Omental fat pad (tissue), 3 donors: ENCODE measurements at regions not wholly inside any gene's neighbourhood (a gene's known extent, or its start where the extent isn't known, plus 50 kb on each side); places are given as distances from the start of the nearest gene placed in this dataset.
A peak's percentile ranks its signal among the peaks of the same experiment; 100 is the strongest.

Experiments
- ATAC-seq: fragments of 150-250 bp; one replicate; pipeline ENCODE4 v1.9.1; 2016; ENCODE audit warnings: mild to moderate bottlenecking, moderate library complexity; ENCODE audit not compliant: low FRiP score
- DNase-seq: peaks from one replicate; pipeline ENCODE4 v3.0.0-alpha.2; 2019; ENCODE audit warnings: low spot score
- TF ChIP-seq, protein P1 (sequence below), 3 donors: fragments of 450-650 bp; IDR thresholded peaks; one replicate each; pipeline ENCODE4 v1.5.1; 2016 to 2017; ENCODE audit warnings: antibody characterized with exemption in 3 of 3, mild to moderate bottlenecking in 3 of 3, moderate library complexity in 2 of 3

DNA sequence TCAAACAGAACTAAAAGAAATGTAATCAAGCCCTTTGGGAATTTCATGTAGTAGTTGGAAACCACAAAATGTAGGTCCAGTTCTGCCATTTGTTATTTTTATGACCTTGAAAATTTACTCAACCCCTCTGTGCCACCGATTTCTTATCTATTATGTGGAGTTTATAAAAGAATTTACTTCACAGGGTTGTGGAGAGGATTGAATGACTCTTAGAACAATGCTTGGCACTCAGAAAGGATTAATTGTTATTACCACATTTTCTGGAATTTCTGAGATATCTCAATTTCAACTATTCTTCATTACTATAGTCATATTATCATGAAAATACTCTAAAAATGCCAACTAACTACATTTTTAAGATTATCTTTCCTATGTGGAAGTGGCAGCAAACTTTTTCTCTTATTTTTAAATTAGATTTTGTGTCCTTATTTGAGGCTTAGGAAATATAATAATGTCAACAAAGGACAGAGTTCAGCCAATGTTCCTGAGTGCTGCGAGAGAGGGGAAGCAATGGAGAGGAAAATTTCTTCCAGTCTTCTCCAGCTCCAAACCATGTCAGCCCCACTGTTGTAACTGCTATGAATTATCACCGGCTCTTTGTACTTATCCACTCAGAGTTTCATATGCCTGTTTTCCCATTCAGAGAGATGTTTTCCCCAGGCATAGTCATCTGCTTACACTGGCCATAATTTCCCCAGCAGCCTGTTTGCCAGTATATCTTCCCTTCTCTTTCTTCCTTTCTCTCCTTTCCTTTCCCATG, 525.6 kb downstream of the SPATA31D1 start:
- ATAC-seq (peak; percentile 64), DNase-seq (no peak)
- TF ChIP-seq, protein P1, sequence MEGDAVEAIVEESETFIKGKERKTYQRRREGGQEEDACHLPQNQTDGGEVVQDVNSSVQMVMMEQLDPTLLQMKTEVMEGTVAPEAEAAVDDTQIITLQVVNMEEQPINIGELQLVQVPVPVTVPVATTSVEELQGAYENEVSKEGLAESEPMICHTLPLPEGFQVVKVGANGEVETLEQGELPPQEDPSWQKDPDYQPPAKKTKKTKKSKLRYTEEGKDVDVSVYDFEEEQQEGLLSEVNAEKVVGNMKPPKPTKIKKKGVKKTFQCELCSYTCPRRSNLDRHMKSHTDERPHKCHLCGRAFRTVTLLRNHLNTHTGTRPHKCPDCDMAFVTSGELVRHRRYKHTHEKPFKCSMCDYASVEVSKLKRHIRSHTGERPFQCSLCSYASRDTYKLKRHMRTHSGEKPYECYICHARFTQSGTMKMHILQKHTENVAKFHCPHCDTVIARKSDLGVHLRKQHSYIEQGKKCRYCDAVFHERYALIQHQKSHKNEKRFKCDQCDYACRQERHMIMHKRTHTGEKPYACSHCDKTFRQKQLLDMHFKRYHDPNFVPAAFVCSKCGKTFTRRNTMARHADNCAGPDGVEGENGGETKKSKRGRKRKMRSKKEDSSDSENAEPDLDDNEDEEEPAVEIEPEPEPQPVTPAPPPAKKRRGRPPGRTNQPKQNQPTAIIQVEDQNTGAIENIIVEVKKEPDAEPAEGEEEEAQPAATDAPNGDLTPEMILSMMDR (IDR thresholded peaks at IDR 0.05): no peak

DNA sequence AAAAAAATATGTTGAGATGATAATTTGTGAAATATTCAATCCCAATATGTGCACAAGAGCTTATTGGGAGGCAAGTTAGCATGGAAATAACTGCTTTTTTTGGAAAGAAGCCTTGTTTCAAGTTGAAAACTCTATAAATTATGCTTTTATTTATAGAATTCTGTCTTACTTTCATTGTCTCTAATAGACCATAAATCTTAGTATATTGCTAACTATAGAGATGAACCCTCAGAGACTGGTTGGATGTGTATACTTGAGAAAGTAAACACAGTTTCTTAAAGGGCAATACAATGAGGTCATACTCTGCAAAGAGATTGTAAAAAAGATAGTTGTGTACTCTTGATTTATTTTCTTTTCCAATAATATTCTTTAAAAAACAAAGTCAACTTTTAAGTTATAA, 530.3 kb downstream of the SPATA31D1 start:
- no peak for ATAC-seq
- DNase-seq: no peak
- TF ChIP-seq, protein P1 (IDR thresholded peaks at IDR 0.05): no peak

DNA sequence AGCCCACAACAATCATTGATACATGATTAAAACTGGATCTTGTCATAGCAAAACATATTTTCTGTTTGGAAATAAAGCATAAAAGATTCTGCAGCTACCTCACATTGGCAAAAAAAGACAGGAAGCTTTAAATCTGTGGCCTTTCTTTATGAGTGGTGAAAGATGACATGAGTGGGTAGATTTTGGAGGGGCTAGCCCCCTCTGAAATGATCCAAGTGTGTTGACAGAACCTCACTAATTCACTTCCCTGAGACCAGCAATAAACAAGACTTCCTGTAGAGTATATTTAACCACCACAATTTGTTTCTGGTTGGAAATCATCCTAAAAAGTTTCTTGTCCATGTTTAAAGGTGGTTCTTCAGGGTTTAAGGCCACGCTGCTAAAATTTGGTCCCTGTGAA, 530.8 kb downstream of the SPATA31D1 start:
- TF ChIP-seq, protein P1 (IDR thresholded peaks at IDR 0.05): no peak
- DNase-seq (no peak), ATAC-seq (no peak)

DNA sequence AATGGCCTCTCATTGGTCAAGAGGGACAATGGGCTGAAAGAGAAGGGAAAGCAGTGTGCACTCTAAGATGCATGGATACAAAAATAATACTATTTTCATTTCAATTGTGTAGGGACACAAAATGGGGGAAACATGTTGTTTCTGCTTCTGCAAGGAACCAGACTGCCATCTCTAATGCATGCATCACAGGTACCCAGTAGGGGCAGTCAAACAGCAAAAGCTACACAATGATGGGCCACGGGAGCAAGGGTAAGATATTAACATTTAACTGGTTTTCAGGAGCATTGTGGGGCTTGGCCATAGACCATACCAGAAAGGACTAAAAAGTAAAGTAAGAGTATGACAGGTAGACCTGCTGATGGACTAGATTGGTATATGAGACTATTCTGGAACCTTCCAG, 535.8 kb downstream of the SPATA31D1 start:
- no peak for DNase-seq
- TF ChIP-seq, protein P1 (IDR thresholded peaks at IDR 0.05): no peak
- ATAC-seq: no peak

DNA sequence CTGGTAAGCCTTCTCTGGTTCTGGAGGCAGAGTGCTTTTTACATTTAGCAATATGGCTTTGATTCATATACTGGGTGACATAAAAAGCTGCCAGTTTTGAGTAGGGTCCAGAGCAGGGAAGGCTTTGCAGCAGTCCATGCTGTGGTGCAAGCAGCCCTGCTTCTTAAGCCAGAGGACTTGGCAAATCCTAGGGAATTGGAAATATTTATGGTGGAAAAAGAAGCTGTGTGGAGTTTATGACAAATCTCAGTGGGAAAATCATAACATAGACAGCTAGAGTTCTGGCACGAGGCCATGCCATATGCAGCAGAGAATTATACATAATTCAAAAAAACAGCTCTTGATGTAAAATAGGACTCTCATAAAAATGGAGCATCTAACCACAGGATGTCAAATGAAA, 536.4 kb downstream of the RASEF start:
- DNase-seq (no peak), ATAC-seq (no peak)
- TF ChIP-seq, protein P1 (IDR thresholded peaks at IDR 0.05): no peak

DNA sequence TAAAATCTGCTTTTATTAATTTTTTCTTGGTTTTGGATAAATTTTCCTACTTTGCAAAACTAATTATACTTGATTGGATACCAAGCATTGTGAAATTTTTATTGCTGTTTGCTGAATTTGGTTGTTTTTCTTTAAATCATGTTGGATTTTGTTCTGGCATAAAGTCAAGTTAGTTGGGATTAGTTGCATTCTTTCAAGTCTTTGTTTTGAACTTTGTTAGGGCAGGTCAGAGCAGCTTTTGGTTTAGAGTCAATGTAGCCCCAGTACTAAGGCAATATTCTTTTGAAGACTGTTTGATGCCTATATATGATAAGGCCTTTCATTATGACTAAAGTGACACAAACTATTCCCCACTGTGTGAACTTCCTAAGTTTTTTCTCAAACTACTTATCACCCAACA, 531.1 kb downstream of the RASEF start:
- DNase-seq (no peak), ATAC-seq (no peak)
- TF ChIP-seq, protein P1 (IDR thresholded peaks at IDR 0.05): no peak

DNA sequence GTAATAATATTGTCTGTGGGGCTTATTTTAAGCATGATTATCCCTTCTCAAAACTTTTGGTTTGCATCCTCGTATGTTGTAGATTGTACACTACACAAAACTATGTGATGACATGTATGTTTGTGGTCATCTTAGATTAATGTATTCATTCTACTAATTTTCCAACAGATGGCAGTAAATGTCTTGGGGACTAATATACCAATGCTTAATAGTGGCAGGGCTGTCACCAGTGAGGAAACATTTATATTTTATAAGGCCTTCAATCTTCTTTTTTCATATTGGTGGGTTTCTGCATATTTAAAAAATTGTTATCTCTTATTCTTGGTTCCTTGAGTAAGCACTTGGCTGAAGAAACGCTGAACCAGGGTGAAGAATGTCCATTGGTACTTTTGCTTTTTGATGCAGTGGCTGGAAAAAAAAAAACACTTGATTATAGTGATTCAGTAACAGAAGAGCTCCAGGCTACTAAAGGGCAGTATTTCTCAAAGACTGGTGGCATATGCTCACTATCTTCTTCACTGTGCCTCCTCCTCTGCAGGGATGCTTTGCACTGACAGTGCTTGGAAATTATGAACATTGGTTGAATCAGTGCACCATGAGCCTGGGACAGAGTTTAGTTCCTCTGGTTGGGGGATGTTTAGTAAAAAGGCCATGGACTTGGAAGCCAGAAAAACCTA, 530.3 kb downstream of the RASEF start:
- DNase-seq: no peak

More for the DNA sequence above, 530.3 kb downstream of the RASEF start:
- TF ChIP-seq, protein P1 (IDR thresholded peaks at IDR 0.05): no peak
- no peak for ATAC-seq
